AG09309 (cell line): ENCODE measurements at regions not wholly inside any gene's neighbourhood (a gene's known extent, or its start where the extent isn't known, plus 50 kb on each side); places are given as distances from the start of the nearest gene placed in this dataset.

Experiments used
- DNase-seq: peaks from one replicate; pipeline ENCODE4 v3.0.0-alpha.2; 2010; ENCODE audit warnings: low read depth
- H3K4me3 ChIP-seq: 2 replicates; pipeline ENCODE4 v1.5.1; 2011; ENCODE audit warnings: mild to moderate bottlenecking, low read depth, low read length, moderate library complexity; ENCODE audit not compliant: control insufficient read depth
- CTCF ChIP-seq: IDR thresholded peaks from 2 replicates; pipeline ENCODE4 v1.5.1; 2011; ENCODE audit warnings: mild to moderate bottlenecking, low read depth, low read length, inconsistent platforms; ENCODE audit not compliant: insufficient read depth, control insufficient read depth; ENCODE audit errors: missing control alignments

GRCh38 chr11:92572559-92572958 is 347.9 kb downstream of the FAT3 start:
- H3K4me3 ChIP-seq = no peak overlapping the region
- no peak for TF ChIP-seq CTCF
- DNase-seq = no peak

GRCh38 chr11:92576315-92576714 is 351.7 kb downstream of the FAT3 start:
- no peak overlapping the region for H3K4me3 ChIP-seq
- no peak for DNase-seq
- TF ChIP-seq CTCF = no peak

GRCh38 chr11:92580908-92581307 is 356.3 kb downstream of the FAT3 start:
- TF ChIP-seq CTCF = no peak
- DNase-seq = no peak
- H3K4me3 ChIP-seq = no peak overlapping the region

GRCh38 chr11:92588393-92588792 is 363.8 kb downstream of the FAT3 start:
- no peak overlapping the region for H3K4me3 ChIP-seq
- DNase-seq = no peak
- no peak for TF ChIP-seq CTCF

- H3K4me3 ChIP-seq = no peak overlapping the region
- no peak for TF ChIP-seq CTCF
- no peak for DNase-seq
Measured at GRCh38 chr11:92589512-92589911, 364.9 kb downstream of the FAT3 start.

- no peak for DNase-seq
- no peak overlapping the region for H3K4me3 ChIP-seq
- no peak for TF ChIP-seq CTCF
Measured at GRCh38 chr11:92591521-92591920, 366.9 kb downstream of the FAT3 start.

GRCh38 chr11:92594251-92594650 is 369.6 kb downstream of the FAT3 start:
- H3K4me3 ChIP-seq = no peak overlapping the region
- no peak for DNase-seq
- TF ChIP-seq CTCF = no peak
